Suppressor macrophage (primary cell): ENCODE measurements at regions not wholly inside any gene's neighbourhood (a gene's known extent, or its start where the extent isn't known, plus 50 kb on each side); places are given as distances from the start of the nearest gene placed in this dataset.

Experiments used
- DNase-seq, 4 experiments: peaks; one replicate each; pipeline ENCODE4 v3.0.0-alpha.2; 2020 to 2022

- DNase-seq, result no peak
Observed at GRCh38 chr1:37242501-37242900, 208.2 kb upstream of the GRIK3 start.

GRCh38 chr1:37243368-37244082 lies 209.2 kb upstream of the GRIK3 start:
- DNase-seq, result no peak

- no peak for DNase-seq
Observed at GRCh38 chr1:37244083-37244480, 209.8 kb upstream of the GRIK3 start.

- DNase-seq, result no peak
Observed at GRCh38 chr1:37244815-37245214, 210.5 kb upstream of the GRIK3 start.

DNA sequence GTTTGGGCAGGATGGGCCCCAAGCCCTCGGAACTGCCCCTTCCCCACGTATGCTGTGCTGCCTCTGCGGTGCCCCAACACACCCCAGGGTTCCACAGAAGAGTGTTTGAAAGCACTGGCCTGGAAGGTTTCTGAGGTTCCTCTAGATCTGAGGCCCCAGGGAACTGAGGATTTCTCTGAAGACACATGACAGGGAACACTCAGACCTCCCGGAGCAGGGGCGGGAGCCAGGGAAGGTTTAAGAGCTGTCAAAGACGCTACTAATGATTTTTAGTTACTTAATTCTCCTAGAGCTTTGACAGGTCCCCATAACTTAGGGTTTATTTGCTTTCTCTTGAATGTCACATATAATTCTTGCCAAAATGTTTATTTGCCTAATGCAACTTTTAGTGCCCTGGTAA lies 212.3 kb upstream of the GRIK3 start:
- no peak for DNase-seq

GRCh38 chr1:37250371-37250770 lies 216.1 kb upstream of the GRIK3 start:
- DNase-seq, result no peak

DNA sequence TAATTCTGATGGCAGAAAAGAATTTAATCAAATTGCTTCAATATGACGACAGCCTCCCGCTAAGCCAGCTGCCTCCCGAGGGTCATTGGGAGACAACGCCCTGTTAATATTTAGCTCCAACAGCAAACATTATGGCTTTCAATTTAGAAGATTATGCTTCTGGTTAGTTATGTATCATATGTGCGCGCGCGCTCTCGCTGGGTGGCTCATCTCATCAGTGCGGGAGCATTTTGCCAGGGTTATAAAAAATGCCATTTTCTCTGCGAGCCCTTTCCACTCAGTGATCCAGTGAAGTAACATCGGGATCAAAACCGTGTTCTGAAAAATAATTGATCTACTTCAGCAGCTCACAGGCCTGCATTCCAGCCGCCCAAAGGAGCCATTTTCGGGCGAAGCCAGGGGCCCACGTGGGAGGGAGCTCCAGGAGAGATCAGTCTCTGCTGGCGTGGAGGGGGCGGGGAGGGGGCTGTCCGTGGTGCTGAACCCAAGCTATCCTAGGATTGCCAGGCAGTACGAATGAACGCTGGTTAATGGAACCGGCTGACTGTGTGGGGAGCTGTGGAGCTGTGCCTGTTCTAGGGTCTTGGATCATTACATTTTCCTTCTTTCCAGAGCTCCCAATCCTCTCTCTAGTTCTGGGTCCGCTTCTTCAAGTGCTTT lies 219.1 kb upstream of the ZC3H12A start:
- DNase-seq, result peak; percentile 4 to 23 (median 12)

- DNase-seq, result no peak
Observed at GRCh38 chr1:37255868-37256267, 218.5 kb upstream of the ZC3H12A start.

GRCh38 chr1:37257646-37258045 lies 216.7 kb upstream of the ZC3H12A start:
- no peak for DNase-seq

DNA sequence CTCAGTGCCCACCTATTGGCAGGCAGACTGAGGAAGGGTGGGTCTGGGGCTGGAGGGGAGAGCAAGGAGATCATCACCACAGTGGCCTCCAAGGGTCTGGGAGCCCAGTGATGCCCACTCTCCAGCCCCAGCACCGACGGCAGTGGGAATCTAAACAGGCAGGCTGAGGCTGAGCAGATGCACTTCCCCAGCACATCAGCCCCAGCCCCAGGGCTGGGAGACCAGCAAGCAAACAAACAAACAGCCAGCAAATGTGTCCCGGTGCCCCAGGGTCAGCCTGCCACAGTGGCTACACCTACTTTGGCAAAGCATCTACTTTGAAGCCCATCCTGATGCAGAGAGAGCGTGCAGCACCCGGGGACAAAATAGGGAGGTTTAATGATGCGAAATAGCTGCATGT lies 216.3 kb upstream of the ZC3H12A start:
- DNase-seq, result no peak

- no peak for DNase-seq
Observed at GRCh38 chr1:37259019-37259418, 215.4 kb upstream of the ZC3H12A start.

GRCh38 chr1:37261129-37261528 lies 213.3 kb upstream of the ZC3H12A start:
- DNase-seq, result no peak

DNA sequence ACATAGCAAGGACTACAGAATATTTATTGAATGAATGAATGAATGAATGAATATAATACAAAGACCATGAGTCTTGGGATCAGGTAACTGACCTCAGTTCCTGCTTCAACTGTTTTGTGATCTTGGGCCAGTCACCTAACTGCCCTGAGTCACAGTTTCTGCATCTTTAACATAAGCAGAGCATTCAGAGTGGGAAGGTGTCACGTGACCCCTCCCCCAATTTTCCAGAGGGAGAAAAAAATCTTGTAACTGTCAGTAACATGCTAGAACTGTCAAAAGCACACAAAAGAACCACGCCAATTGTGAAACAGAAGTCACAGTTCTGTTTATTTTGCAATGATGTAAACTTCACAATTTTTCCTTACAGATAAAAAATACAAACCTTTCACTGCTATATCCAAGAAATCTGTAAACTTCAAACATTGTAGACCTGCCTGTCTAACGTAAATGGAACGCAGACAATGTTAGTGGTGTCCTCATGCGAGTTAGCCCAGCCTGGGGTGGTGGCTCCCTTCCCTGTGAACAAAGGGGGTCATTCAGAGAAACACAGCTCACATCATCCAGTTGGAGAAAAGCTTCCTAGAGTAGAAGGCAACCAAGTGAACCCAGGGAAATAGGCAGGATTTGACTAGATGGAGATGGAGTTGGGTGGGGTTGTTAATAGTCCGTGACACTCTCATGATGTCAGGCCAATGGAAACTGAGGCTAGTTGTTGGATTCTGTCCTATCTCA lies 211.8 kb upstream of the ZC3H12A start:
- DNase-seq, result no peak

DNA sequence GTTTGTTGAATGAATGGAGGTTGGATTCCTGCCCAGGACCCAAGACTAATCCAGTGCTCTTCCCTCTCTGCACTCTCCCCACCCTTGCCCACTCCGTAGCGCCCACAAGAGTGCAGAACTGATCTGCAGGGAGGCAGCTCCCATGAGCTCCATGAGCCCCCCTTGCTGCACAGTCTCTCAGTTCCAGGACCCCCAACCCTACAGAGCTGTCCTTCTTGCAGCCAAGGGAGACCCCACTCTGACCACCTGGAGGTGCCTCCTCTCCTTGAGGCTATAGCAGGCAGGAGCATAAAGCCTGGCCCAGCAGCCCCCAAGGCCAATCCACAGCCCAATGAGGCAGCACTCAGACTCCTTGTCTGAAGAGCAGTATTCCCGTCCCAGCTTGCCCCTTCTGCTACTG lies 209.2 kb upstream of the ZC3H12A start:
- DNase-seq, result no peak

GRCh38 chr1:37265786-37266667 lies 208.4 kb upstream of the ZC3H12A start:
- no peak for DNase-seq

GRCh38 chr1:37267111-37267835 lies 207.1 kb upstream of the ZC3H12A start:
- DNase-seq, result no peak

- DNase-seq, result no peak
Observed at GRCh38 chr1:37270639-37271038, 203.7 kb upstream of the ZC3H12A start.

GRCh38 chr1:37272626-37273025 lies 201.8 kb upstream of the ZC3H12A start:
- DNase-seq, result no peak

DNA sequence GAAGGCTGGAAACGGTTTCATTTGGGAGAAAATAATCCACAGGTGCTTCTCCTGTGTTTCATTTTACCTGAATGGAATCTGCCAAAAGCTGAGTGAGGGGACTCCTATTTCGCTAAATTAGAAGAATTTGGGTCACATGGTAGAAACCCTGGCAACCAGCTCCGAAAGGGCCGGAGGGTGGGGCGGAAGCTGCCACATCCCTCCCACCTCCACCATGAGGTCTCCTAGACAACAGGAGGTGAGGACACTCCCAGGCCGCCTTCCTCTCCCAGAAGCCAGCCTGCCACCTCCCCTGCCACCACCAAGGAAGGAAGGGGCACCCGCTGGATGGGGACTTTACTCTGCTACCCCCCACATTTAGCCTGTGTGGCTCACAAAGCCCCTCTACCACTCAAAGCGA lies 199.9 kb upstream of the ZC3H12A start:
- no peak for DNase-seq

DNA sequence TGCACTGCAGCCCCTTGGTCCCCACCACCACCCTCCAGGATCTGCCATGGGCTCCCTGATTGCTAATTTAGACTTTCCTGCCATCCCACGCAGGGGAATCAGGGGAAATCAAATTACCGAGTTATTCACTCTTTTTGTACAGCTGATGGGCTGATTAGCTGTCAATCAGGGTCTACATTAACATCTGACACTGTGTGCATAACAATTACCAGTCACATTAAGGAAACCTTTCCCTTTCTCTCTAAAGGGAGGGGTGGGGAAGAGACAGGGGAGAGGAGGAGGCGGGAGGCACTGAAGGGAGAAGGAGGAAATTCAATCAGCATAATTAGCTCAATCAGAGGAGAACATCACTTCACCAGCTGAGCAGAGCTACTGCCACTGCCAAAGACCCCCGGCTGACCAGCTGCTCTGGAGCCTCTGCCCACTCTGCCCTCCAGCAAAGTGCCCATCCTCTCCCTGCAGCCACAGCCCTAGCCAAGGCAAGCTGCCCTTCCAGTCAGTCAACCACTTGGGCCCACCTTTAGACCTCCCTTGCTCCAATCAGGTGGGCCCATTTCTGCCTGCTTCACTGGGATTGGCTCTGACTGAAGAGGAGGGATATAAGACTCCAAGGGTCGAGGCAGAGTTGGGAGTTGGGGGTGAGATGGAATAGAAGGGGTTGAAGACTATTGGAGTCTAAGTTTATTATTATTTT lies 199.3 kb upstream of the ZC3H12A start:
- no peak for DNase-seq

DNA sequence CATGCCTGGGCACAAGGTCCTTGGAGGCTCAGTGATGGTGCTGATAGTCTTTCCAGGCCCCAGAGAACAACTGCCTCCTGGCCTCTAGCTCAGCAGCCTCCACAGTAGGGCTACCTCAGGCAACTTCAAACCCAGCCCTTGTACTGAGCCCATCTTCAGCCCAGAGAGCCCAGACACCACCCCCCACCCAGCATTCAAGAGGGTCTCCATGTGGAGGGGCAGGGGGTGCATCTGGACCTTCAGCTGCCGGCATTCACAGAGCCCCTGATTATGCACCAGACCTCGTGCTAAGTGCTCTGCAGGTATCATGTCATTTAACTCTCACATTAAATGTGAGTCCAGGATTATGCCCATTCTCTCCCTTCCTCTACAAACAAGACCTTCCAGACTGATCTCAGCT lies 197.0 kb upstream of the ZC3H12A start:
- DNase-seq, result no peak

- DNase-seq, result no peak
Observed at GRCh38 chr1:37281354-37281753, 193.0 kb upstream of the ZC3H12A start.
